ENCODE measurements at regions not wholly inside any gene's neighbourhood (a gene's known extent, or its start where the extent isn't known, plus 50 kb on each side); places are given as distances from the start of the nearest gene placed in this dataset.

DNA sequence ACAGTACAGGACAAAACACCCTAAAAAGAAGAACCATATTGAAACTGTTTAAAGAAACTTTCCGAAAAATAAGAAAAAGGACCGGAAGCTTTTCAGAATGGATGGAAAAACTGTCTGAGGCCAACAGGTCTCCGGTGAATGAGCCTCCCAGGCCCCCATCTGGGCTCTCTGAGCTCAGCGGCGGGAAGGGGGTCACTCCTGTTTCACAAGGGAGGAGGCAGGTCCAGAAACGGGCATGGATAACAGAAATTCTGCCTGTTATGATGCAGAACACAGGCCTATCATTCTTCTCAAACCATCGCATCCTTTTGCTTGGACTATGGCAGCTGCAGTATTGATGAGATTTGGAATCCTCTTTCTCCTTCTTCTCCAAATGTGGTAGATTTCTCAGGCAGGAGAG is 58.9 kb upstream of the SHH start:
- DNase-seq, result no peak

DNA sequence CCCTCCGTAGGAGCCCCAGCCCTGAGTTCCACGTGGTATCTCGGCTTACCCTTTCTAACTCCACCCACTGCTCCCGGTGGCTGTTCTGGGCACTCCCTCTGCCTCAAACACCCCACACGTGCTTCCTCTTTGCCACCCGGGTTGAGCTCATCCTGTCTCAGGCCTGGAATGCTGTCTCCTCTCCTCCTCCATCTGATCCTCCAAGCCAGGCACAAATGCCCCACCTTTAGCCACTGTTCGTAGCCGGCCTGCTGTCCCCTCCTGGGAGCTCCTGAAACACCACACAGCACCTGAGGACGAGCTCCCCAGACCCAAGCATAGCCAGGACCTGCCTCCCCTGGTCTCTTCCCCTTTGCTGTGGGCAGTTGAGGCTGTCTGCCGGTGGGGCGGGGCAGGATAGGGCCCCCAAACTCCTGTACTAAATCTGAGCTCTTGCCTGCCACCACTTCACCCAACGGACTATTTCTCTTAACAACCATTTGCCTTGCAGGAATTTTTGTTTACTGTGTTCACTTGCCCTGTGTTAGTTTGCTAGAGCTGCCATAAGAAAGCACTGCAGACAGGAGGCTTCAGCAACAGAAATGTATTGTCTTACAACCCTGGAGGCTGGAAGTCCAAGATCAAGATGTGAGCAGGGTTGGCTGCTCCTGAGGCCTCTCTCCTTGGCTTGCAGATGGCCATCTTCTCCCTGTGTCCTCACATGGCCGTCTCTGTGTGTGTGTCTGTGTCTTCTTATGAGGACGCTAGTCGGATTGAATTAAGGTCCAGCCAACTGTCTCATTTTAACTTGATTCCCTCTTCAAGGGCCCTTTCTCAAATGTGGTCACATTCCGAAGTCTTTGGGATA is 58.3 kb upstream of the SHH start:
- DNase-seq, result no peak

DNA sequence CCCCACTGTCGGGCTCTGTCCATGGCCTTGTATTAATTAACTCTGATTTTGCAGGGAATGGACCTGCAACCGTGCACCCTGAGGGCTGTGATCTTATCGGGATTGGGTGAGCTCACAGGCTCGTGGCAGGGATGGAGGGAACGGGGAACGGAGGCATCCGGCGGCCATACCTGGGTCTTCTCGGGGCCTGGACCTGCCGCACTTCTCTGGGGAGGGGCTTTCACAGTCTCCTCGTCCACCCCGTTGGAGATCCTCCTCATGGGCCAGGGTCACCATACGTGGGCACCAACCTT is 57.5 kb upstream of the SHH start:
- no peak for DNase-seq

DNA sequence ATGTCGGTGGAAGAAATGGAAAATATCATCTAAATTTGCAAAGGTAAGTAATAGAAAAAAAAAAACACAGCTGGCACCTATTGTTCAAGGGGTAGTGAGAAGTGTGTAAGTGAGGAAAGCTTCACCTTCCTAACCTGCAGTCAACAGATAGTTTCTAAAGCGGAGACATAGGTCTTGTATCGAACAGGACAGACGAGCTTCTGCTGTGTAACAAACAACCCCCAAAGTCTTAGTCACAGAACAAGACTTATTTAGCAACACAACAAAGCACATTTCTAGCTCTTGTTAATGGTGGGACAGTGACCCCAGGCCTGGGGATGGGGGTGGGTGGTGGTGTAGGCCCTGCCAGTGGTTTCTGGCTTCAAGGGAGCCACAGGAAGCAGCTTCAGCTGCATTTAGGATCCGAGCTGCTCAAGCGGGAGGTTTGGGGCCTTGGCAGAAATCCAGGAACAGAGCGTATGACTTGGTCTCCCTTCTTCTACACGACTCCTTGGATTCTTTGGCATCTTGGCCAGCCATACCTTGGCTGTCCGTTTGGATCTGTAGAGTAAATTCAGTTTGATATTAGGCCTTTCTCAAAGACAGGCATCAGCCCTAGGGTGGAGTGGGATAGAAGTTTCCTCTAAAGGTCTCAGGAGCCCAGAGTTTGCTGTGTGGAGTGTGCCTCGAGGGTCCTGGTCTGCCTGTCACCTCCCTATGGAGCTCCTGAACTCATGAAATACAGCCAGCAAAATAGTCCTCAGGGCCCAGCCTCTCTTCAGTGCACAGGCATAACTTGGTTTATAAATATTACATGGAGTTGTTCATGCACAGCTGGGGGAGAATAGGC is 56.9 kb upstream of the SHH start:
- no peak for DNase-seq

DNA sequence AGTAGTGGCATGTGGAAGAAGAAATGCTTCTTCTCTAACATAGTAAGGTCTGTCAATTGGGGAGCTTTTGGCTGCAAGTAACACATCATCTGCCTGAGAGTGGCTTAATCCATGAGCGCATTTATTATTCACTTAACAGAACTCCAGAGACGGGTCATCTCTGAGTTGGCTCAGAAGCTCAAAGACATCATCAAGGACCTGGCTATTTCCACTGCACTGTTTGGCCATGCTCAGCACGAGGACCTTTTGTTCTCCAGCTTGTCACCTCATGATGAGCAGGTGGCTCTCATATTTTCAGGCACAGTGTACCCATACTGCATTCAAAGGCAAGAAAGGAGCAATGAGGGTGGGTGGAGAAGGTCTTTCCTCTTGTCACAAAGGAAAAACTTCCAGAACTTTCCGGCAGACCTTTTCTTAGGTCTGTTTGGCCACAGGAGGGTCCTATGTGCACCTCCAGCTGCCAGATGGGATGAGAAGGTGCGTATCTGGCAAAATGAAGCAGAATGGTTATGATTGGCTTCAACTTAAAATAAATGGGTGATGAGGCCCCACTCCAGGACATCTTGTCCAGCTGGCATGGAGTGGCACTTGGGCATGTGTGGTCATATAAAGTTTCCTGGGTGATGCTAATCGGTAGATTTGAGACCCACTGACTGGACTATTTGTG is 55.6 kb upstream of the SHH start:
- no peak for DNase-seq

DNA sequence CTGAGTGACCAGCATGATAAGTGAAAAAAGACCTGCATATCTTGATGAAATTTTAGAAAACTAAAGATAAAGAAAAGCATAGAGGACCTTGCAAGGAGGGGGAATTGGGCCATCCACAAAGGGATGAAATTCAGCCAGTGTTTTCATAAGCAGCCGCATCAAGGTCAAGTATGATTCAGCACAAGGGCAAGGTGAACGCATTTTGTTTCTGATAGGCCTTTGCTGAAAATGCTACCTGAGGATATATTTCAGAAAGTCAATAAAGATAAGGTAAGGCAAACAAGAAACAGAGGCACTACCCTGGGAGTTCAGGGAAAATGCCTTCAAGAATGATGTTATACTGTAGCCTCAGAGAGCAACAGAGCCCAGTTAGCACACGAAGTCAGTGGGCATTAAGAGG is 55.0 kb upstream of the SHH start:
- no peak for DNase-seq

DNA sequence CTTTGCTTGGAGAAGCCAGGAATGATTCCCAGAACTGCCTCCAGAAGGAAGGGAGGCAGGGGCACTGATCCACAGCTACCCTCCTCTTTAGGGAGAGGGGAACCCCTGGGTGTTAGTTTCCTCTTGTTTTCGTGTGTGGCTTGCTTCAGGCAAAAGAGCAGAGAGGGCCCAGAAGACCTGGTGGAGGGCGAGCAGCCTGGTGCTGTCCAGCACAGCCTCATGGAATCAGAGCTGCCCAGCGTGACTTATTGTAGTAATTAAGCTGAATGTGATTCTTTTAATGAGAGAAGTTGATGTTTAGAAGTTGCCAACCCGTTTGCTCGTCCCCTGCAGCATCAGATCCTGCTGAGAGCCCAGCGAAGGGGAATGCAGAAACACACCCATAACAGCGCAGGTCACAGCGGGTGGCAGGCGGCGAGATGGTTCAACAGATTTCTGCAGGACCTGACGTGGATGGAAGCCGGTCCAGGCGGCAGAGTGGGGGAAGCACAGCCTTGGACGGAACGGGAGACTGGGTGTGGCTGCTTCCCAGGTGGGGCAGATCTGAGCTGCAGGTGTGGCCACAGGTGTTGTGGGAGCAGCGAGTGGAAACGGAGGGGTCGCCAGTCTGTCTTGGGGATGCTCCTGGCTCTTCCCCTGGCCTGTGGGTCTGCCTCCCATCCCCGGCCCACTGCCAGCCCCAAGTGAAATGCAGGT is 53.7 kb upstream of the SHH start:
- DNase-seq, result no peak

DNA sequence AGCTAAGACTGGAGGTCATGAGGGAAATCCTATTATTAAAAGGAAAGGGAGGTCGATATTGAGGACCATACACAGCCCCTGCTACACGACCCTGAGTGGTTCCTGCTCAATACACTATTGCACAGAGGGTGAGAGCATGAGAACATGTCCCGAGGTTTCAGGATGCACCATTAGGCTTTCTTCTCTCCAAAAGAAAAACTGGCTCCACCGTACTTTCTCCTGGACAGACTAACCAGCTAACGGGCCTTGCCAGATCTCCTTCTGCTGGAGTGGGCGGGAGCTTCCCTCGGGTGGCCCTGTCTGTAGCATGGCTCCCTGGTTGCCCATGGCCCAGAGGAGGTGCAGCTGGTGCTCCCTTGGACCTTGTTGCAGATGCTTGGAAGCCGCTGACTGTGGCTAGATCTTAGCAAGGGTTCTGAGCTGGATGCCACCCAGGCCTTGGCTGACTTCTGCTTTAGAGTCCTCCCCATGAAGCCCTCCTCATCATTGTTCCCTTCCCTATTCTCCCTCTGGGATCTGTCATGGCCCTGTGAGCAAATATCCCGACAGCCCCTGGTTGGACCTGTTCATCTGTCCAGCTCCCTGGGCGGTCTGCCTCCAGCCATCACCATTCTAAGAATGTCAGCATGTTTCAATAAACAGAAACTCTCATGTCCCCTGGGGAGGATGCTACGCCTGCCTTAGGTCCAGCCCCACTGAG is 52.9 kb upstream of the SHH start:
- DNase-seq, result no peak

DNA sequence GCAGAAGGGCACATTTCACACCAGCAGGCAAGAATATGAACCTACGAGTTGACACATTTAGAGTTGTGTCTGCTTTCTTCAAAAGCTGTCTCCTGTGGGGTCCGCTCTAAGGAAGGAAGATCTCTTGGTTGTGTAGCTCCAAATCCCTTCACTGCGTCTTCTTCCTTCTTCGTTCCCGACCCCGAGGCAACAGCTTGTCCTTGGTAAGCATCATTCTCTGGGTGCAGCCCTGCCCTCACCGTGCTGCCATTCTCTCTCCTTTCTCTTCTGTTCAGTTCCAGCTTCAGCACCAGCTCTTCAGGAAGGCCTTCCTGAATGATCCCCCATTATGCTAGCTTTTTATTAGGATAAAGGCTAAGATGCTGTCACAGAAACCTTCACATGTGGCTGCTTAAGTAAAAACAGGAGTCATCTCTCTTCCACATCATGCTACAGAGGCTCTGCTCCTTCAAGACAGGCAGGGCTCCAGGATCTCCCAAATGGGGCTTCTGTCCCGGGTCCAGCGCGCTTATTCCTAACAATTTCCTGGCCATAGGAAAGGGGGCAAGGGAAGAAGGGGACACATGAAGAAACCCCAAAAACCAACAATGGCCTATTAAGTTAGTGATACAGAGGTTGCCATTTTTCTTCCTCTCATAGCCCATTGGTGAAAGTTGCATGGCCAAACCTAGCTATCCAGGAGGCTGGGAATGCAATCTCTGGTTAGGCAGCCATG is 52.2 kb upstream of the SHH start:
- no peak for DNase-seq

DNA sequence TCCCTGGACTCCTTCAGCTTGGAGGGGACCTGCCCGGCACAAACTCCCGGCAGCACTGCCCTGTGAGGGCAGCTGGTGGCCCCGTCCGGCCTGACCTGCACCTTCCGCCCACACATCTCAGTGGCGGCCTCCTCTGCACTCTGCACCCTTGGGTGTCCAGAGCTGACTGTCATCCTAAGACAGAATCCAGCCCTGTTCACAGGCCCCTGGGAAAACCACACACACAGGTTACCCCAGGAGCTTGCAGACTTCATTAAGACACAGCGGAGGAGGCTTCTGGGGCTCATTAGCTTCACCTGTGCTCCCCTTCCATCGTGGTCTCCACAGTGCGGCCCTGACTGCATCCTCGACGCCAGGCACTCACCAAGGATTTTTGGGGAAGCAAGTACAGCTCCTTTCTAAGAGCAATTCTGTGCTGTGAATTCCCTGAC is 51.5 kb upstream of the SHH start:
- DNase-seq, result no peak

DNA sequence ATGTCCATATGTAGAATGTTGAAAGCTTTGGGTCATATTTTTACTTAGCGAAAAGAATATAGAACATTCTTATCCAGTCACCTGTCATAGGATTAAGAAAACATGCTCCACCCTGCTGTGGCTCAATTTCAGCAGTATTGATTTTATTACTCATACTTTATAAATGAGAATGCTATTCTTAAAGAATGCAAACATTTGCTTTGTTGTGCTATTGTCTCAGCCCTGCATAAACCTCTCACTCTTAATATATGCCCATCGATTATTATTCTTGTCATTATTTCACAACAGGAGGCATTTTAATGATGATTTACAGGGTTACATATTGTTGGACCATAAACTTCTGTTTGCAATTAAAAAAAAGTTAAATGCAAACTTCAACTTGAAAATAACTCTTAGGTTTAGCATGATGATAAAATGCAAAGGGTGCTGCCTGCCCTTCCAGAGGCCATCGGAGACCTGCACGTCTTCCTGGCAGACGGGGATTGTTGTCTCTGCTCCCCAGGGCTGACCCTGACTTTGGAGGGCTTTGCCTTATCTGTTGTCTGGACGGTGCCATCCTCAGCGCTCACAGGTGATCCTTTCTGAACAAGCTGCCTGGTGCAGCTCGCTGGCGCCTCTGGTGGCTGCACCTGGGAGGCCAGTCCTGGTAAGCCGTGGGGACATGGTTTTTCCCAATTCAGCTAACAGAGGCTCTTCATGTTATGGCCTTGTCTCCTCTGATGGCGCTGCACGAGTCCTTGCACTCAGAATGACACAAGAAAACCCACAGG is 50.0 kb upstream of the SHH start:
- no peak for DNase-seq

All from KG1 (cell line).